Uterus (tissue), 2 donors: ENCODE measurements at regions not wholly inside any gene's neighbourhood (a gene's known extent, or its start where the extent isn't known, plus 50 kb on each side); places are given as distances from the start of the nearest gene placed in this dataset.

Experiments
- CTCF ChIP-seq, 4 experiments: fragments of 200-600 bp in 2 of 4; fragments of 450-650 bp in 2 of 4; sonication (generic) in 2 of 4; IDR thresholded peaks; one replicate each; pipeline ENCODE4 v1.5.1; 2016 to 2019; ENCODE audit warnings: antibody characterized with exemption in 4 of 4, mild to moderate bottlenecking in 2 of 4, moderate library complexity in 1 of 4
- POLR2A ChIP-seq, 2 donors: fragments of 450-650 bp; IDR thresholded peaks; one replicate each; pipeline ENCODE4 v1.6.1; 2016; ENCODE audit warnings: antibody characterized with exemption in 2 of 2, mild to moderate bottlenecking in 1 of 2, moderate library complexity in 1 of 2

- TF ChIP-seq CTCF (IDR thresholded peaks at IDR 0.05) (no peak), POLR2A (IDR thresholded peaks at IDR 0.05) (no peak)
Measured at GRCh38 chr9:4362281-4362680, 62.4 kb upstream of the GLIS3 start.
